GM12878 (cell line): ENCODE measurements at regions not wholly inside any gene's neighbourhood (a gene's known extent, or its start where the extent isn't known, plus 50 kb on each side); places are given as distances from the start of the nearest gene placed in this dataset.

Experiments used
- ATAC-seq: fragments of 200-7000 bp; cut with Tn5 transposase; 3 replicates; pipeline ENCODE4 v1.9.1; 2020; ENCODE audit warnings: mild to moderate bottlenecking, moderate library complexity
- BruUV-seq: library from RNA; stranded (reverse); fragments of 400-500 nt; replicated peaks from 2 replicates; lab custom pipeline; 2021; lab: Mats Ljungman, UMichigan
- CTCF ChIA-PET: fragments of 300-600 bp; sonication (Branson Sonifier 250); formaldehyde crosslinking; extraction: SDS; loops from one replicate; lab custom pipeline; 2021; ENCODE audit warnings: inconsistent platforms; lab: Yijun Ruan, JAX
- POLR2A ChIA-PET: fragments of 350-600 bp; formaldehyde crosslinking; extraction: SDS; loops from one replicate; lab custom pipeline; 2021; ENCODE audit warnings: inconsistent platforms; lab: Charles Lee
- RAD21 ChIA-PET: fragments of 300-600 bp; sonication (Branson Sonifier 250); formaldehyde crosslinking; loops from one replicate; lab custom pipeline; 2023; ENCODE audit warnings: antibody characterized with exemption; ENCODE audit not compliant: unreplicated experiment; lab: Charles Lee
- SMC1A ChIA-PET: fragments of 300-600 bp; sonication (Branson Sonifier 250); formaldehyde crosslinking; loops from one replicate; lab custom pipeline; 2023; ENCODE audit not compliant: unreplicated experiment, uncharacterized antibody; lab: Charles Lee
- DNase-seq: peaks from one replicate; pipeline ENCODE4 v3.0.0-alpha.2; 2011; ENCODE audit warnings: low read depth, low spot score
- FAIRE-seq: peaks from 3 replicates; lab custom pipeline; 2011; peaks lifted over from hg19 to GRCh38; lab: Jason Lieb, UNC
- H2AFZ ChIP-seq: 2 replicates; pipeline ENCODE4 v1.6.0; 2011; ENCODE audit warnings: low read depth, low read length, control low read depth; ENCODE audit not compliant: control insufficient read depth
- H3K27ac ChIP-seq: 2 replicates; pipeline ENCODE4 v1.5.1; 2011; ENCODE audit warnings: control low read depth; ENCODE audit not compliant: control insufficient read depth, insufficient read depth
- H3K27me3 ChIP-seq, 2 experiments: replicated peaks in 1 of 2; 2 replicates each; pipeline versions ENCODE4 v1.6.0 to v1.6.1; 2011; ENCODE audit warnings: low read length in 1 of 2; ENCODE audit not compliant: control insufficient read depth in 2 of 2, insufficient read depth in 2 of 2
- H3K36me3 ChIP-seq, 2 experiments: 2 replicates each; pipeline ENCODE4 v1.5.1; 2011; ENCODE audit warnings: low read length in 1 of 2; ENCODE audit not compliant: control insufficient read depth in 2 of 2, insufficient read depth in 2 of 2
- H3K4me1 ChIP-seq: 2 replicates; pipeline ENCODE4 v1.6.1; 2011; ENCODE audit warnings: mild to moderate bottlenecking, low read length, moderate library complexity, mixed read lengths; ENCODE audit not compliant: control insufficient read depth, insufficient read depth
- H3K4me2 ChIP-seq: 2 replicates; pipeline ENCODE4 v1.6.0; 2011; ENCODE audit warnings: control low read depth; ENCODE audit not compliant: control insufficient read depth, insufficient read depth
- H3K4me3 ChIP-seq: fragments of 200-600 bp; sonication (generic); 2 replicates; pipeline ENCODE4 v1.5.1; 2016
- H3K79me2 ChIP-seq: 2 replicates; pipeline ENCODE4 v1.6.0; 2011; ENCODE audit warnings: low read length; ENCODE audit not compliant: control insufficient read depth, insufficient read depth
- H3K9ac ChIP-seq: 2 replicates; pipeline ENCODE4 v1.8.0; 2011; ENCODE audit warnings: low read length, control low read depth, mixed read lengths; ENCODE audit not compliant: control insufficient read depth, insufficient read depth
- H3K9me3 ChIP-seq: replicated peaks from 3 replicates; pipeline ENCODE4 v1.5.1; 2011; ENCODE audit warnings: mild to moderate bottlenecking, low read length; ENCODE audit not compliant: control insufficient read depth, insufficient read depth
- H4K20me1 ChIP-seq: 2 replicates; pipeline ENCODE4 v1.6.0; 2011; ENCODE audit not compliant: control insufficient read depth, insufficient read depth
- ATF3 ChIP-seq: IDR thresholded peaks from 2 replicates; pipeline ENCODE4 v1.6.1; 2011; ENCODE audit warnings: low read depth, mild to moderate bottlenecking, low read length, moderate library complexity, borderline replicate concordance; ENCODE audit errors: extremely low read depth
- BCL11A ChIP-seq: IDR thresholded peaks from 2 replicates; pipeline ENCODE4 v1.6.1; 2011; ENCODE audit warnings: low read depth, low read length
- E2F4 ChIP-seq: IDR thresholded peaks from 2 replicates; pipeline ENCODE4 v1.6.1; 2012; ENCODE audit warnings: low read depth, low read length, improper control_type of control experiment
- EGR1 ChIP-seq, 2 experiments: IDR thresholded peaks; 1 replicate in 1 of 2; 2 replicates in 1 of 2; pipeline ENCODE4 v1.6.1; 2011 to 2012; ENCODE audit warnings: low read depth in 2 of 2, low read length in 2 of 2, borderline replicate concordance in 1 of 2, mild to moderate bottlenecking in 1 of 2, moderate library complexity in 1 of 2
- EP300 ChIP-seq, 2 experiments: fragments of 150-350 bp in 1 of 2; IDR thresholded peaks; 2 replicates each; pipeline ENCODE4 v1.6.1; 2011 to 2012; ENCODE audit warnings: low read depth in 2 of 2, low read length in 2 of 2, borderline replicate concordance in 1 of 2, improper control_type of control experiment in 1 of 2, inconsistent platforms in 1 of 2; ENCODE audit not compliant: control insufficient read depth in 1 of 2
- HSF1 ChIP-seq: fragments of 150-350 bp; IDR thresholded peaks from 2 replicates; pipeline ENCODE4 v1.6.1; 2014; ENCODE audit warnings: mild to moderate bottlenecking, low read depth, low read length
- IRF4 ChIP-seq: IDR thresholded peaks from 2 replicates; pipeline ENCODE4 v1.6.1; 2011; ENCODE audit warnings: low read depth, low read length
- NBN ChIP-seq: fragments of 450-650 bp; IDR thresholded peaks from 2 replicates; pipeline ENCODE4 v1.6.1; 2016
- NRF1 ChIP-seq: conservative IDR thresholded peaks from 2 replicates; pipeline ENCODE4 v1.6.1; 2011; ENCODE audit warnings: mild to moderate bottlenecking, low read depth, low read length, improper control_type of control experiment
- RELA ChIP-seq: fragments of 450-650 bp; IDR thresholded peaks from 2 replicates; pipeline ENCODE4 v1.8.0; 2014; ENCODE audit warnings: borderline replicate concordance; ENCODE audit not compliant: partially characterized antibody
- RFX5 ChIP-seq: IDR thresholded peaks from 2 replicates; pipeline ENCODE4 v1.6.1; 2011; ENCODE audit warnings: low read depth, low read length, improper control_type of control experiment
- WGBS: methylation state at CpG from one replicate; pipeline ENCODE4 v1.1.6; 2016; ENCODE audit warnings: low lambda C conversion rate; ENCODE audit not compliant: insufficient replicate concordance, insufficient coverage; ENCODE audit errors: missing lambda C conversion rate; 5-methylcytosine and 5-hydroxymethylcytosine counted together
- in situ Hi-C: fragments of 300-500 bp; cut with MboI; formaldehyde crosslinking; loops from 9 replicates; pipeline ENCODE4 v1.14.3; 2018; ENCODE audit warnings: mixed read lengths
- intact Hi-C: fragments of 100-400 bp; cut with micrococcal nuclease; formaldehyde crosslinking; loops from one replicate; pipeline ENCODE4 v1.14.2; 2022; ENCODE audit not compliant: unreplicated experiment

- intact Hi-C loops: no loop called here
- FAIRE-seq (no peak), DNase-seq (no peak), ATAC-seq (no peak)
- ChIA-PET CTCF (no interaction called here), POLR2A (no interaction called here), SMC1A (no interaction called here), RAD21 (interaction anchor here (0.8 kb wide), 1 partner anchor 146 kb away, joined by 3 read pairs; no protein-coding TSS in a partner anchor)
- Histone ChIP-seq H3K4me1 (no peaks in the 10 kb centered on the region), H2AFZ (no peak overlapping the region), H3K79me2 (no peaks in the 10 kb centered on the region), H3K9ac (no peak overlapping the region), H3K4me3 (no peak overlapping the region), H4K20me1 (no peaks in the 10 kb centered on the region), H3K4me2 (no peak overlapping the region), H3K9me3 (no peaks in the 10 kb centered on the region), H3K27me3 (no peaks in the 10 kb centered on the region), H3K36me3 (no peaks in the 10 kb centered on the region), H3K27ac (no peak overlapping the region)
- BruUV-seq: no TSS peak
- TF ChIP-seq EGR1 (IDR thresholded peaks at IDR 0.05; ENCODE audit: borderline replicate concordance in 1 of 2, low read depth in 2 of 2, low read length in 2 of 2) (no peak), RELA (no peak), RFX5 (no peak), BCL11A (no peak), IRF4 (no peak), NRF1 (no peak), NBN (no peak), E2F4 (no peak), EP300 (IDR thresholded peaks at IDR 0.05; ENCODE audit: borderline replicate concordance in 1 of 2, control insufficient read depth in 1 of 2, low read depth in 2 of 2, low read length in 2 of 2) (no peak), ATF3 (no peak), HSF1 (no peak)
- 0% methylated on average over 3 of the region's 3 CpGs for WGBS
- in situ Hi-C loops: no loop called here
Observed at GRCh38 chr9:86633945-86634344, 279.7 kb upstream of the TUT7 start.
